ENCODE measurements at regions not wholly inside any gene's neighbourhood (a gene's known extent, or its start where the extent isn't known, plus 50 kb on each side); places are given as distances from the start of the nearest gene placed in this dataset.

DNA sequence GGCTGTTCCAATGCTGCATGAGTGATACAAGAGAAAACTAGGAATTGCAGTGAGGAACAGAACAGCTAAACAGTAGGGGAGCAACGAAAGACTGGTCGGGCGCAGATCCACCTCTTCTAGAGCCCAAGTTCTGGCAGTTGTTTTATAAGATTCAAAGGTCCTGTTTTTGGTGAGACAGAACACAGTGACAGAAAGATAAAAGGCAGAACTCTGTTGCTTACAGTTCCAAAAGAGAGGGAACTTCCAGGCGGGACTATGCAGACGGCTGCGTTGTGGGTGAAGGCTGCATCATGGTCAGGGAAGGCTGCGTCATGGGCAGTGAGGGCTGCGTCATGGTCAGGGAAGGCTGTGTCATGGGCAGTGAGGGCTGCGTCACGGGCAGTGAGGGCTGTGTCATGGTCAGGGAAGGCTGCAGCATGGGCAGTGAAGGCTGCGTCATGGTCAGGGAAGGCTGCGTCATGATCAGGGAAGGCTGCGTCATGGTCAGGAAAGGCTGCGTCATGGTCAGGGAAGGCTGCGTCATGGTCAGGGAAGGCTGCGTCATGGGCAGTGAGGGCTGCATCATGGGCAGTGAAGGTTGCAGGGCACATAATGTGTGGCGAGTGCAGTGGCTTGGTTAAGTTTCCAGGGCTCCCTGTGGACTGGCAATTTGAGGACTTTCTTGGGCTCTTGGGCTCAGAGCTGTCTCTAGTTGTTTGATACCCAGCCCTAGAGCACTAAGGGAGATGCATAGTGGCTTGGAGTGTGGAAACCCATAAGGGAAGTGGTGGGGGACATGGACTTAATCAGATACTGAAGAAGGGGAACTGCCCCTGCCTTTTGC, 619.9 kb downstream of the AACS start:
- TF ChIP-seq EGR1 (IDR thresholded peaks at IDR 0.05) (no peak), YY1 (IDR thresholded peaks at IDR 0.05; ENCODE audit: low read depth) (no peak), TAF1 (IDR thresholded peaks at IDR 0.05; ENCODE audit: low read depth) (no peak), FOXM1 (IDR thresholded peaks at IDR 0.05; ENCODE audit: borderline replicate concordance, low read depth) (no peak), ZBTB7A (IDR thresholded peaks at IDR 0.05; ENCODE audit: low read depth) (no peak), NFIC (IDR thresholded peaks at IDR 0.05) (no peak), MAX (IDR thresholded peaks at IDR 0.05) (no peak), EP300 (IDR thresholded peaks at IDR 0.05; ENCODE audit: borderline replicate concordance) (no peak), TCF12 (IDR thresholded peaks at IDR 0.05; ENCODE audit: low read depth) (no peak), RAD21 (IDR thresholded peaks at IDR 0.05; ENCODE audit: low read depth) (no peak), CEBPB (IDR thresholded peaks at IDR 0.05) (no peak)
- TF ChIP-seq, protein P1, sequence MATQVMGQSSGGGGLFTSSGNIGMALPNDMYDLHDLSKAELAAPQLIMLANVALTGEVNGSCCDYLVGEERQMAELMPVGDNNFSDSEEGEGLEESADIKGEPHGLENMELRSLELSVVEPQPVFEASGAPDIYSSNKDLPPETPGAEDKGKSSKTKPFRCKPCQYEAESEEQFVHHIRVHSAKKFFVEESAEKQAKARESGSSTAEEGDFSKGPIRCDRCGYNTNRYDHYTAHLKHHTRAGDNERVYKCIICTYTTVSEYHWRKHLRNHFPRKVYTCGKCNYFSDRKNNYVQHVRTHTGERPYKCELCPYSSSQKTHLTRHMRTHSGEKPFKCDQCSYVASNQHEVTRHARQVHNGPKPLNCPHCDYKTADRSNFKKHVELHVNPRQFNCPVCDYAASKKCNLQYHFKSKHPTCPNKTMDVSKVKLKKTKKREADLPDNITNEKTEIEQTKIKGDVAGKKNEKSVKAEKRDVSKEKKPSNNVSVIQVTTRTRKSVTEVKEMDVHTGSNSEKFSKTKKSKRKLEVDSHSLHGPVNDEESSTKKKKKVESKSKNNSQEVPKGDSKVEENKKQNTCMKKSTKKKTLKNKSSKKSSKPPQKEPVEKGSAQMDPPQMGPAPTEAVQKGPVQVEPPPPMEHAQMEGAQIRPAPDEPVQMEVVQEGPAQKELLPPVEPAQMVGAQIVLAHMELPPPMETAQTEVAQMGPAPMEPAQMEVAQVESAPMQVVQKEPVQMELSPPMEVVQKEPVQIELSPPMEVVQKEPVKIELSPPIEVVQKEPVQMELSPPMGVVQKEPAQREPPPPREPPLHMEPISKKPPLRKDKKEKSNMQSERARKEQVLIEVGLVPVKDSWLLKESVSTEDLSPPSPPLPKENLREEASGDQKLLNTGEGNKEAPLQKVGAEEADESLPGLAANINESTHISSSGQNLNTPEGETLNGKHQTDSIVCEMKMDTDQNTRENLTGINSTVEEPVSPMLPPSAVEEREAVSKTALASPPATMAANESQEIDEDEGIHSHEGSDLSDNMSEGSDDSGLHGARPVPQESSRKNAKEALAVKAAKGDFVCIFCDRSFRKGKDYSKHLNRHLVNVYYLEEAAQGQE (IDR thresholded peaks at IDR 0.05; ENCODE audit: low read depth), result no peak
- TF ChIP-seq, protein P2, sequence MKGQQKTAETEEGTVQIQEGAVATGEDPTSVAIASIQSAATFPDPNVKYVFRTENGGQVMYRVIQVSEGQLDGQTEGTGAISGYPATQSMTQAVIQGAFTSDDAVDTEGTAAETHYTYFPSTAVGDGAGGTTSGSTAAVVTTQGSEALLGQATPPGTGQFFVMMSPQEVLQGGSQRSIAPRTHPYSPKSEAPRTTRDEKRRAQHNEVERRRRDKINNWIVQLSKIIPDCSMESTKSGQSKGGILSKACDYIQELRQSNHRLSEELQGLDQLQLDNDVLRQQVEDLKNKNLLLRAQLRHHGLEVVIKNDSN (IDR thresholded peaks at IDR 0.05), result no peak
